Prostate gland (tissue), 2 donors: ENCODE measurements at regions not wholly inside any gene's neighbourhood (a gene's known extent, or its start where the extent isn't known, plus 50 kb on each side); places are given as distances from the start of the nearest gene placed in this dataset.

Source experiments
- POLR2A ChIP-seq: fragments of 450-650 bp; IDR thresholded peaks from one replicate; pipeline ENCODE4 v1.6.1; 2016; ENCODE audit warnings: antibody characterized with exemption, mild to moderate bottlenecking
- TF ChIP-seq, protein P1 (sequence below), 4 experiments: fragments of 200-600 bp in 2 of 4; fragments of 450-650 bp in 2 of 4; sonication (generic) in 2 of 4; IDR thresholded peaks; 1 replicate in 3 of 4; 2 replicates in 1 of 4; pipeline ENCODE4 v1.5.1; 2016 to 2019; ENCODE audit warnings: antibody characterized with exemption in 4 of 4, mild to moderate bottlenecking in 2 of 4, moderate library complexity in 2 of 4

DNA sequence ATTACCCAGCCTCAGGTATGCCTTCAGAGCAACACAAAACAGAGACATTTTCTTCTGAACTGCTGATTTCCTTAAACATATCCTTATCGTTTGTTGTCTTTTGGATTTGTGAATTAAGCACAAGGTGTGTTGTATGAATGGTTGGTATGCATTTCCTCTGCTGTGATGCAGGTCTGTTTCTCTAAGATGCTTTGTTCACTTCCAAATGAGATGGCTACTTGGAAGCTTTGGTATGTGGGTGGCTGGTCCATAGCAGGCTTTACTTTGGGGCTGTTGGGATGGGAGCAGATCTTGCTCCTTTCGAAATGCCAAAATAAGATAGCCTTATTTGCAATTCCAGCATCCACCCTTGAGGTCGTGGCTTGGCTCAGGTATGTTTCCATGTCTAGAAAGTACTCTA, 257.2 kb downstream of the INSIG2 start:
- TF ChIP-seq POLR2A = no peak
- TF ChIP-seq, protein P1, sequence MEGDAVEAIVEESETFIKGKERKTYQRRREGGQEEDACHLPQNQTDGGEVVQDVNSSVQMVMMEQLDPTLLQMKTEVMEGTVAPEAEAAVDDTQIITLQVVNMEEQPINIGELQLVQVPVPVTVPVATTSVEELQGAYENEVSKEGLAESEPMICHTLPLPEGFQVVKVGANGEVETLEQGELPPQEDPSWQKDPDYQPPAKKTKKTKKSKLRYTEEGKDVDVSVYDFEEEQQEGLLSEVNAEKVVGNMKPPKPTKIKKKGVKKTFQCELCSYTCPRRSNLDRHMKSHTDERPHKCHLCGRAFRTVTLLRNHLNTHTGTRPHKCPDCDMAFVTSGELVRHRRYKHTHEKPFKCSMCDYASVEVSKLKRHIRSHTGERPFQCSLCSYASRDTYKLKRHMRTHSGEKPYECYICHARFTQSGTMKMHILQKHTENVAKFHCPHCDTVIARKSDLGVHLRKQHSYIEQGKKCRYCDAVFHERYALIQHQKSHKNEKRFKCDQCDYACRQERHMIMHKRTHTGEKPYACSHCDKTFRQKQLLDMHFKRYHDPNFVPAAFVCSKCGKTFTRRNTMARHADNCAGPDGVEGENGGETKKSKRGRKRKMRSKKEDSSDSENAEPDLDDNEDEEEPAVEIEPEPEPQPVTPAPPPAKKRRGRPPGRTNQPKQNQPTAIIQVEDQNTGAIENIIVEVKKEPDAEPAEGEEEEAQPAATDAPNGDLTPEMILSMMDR (IDR thresholded peaks at IDR 0.05) = no peak
